HUES48 (cell line): ENCODE measurements at regions not wholly inside any gene's neighbourhood (a gene's known extent, or its start where the extent isn't known, plus 50 kb on each side); places are given as distances from the start of the nearest gene placed in this dataset.

ENCODE experiments used
- H3K27ac ChIP-seq: one replicate; pipeline ENCODE4 v1.7.0; 2013; ENCODE audit warnings: low read depth, low read length, inconsistent platforms
- H3K27me3 ChIP-seq: 2 replicates; pipeline ENCODE4 v1.6.1; 2013; ENCODE audit warnings: mild to moderate bottlenecking, low read length; ENCODE audit not compliant: control insufficient read depth, insufficient read depth
- H3K36me3 ChIP-seq: 2 replicates; pipeline ENCODE4 v1.6.1; 2013; ENCODE audit warnings: low read length; ENCODE audit not compliant: control insufficient read depth, insufficient read depth
- H3K4me1 ChIP-seq: 2 replicates; pipeline ENCODE4 v1.6.1; 2013; ENCODE audit warnings: mild to moderate bottlenecking, low read length; ENCODE audit not compliant: control insufficient read depth, insufficient read depth
- H3K4me3 ChIP-seq: 2 replicates; pipeline ENCODE4 v1.5.1; 2013; ENCODE audit warnings: mild to moderate bottlenecking, low read depth, low read length
- H3K9ac ChIP-seq: 2 replicates; pipeline ENCODE4 v1.6.1; 2013; ENCODE audit warnings: mild to moderate bottlenecking, low read depth, low read length, moderate library complexity
- H3K9me3 ChIP-seq: 2 replicates; pipeline ENCODE4 v1.6.1; 2013; ENCODE audit warnings: low read length; ENCODE audit not compliant: control insufficient read depth, insufficient read depth

GRCh38 chr12:28980436-28980835 lies 168.6 kb upstream of the FAR2 start:
- Histone ChIP-seq H3K27ac (no peak overlapping the region), H3K27me3 (no peaks in the 10 kb centered on the region), H3K4me1 (no peaks in the 10 kb centered on the region), H3K36me3 (no peaks in the 10 kb centered on the region), H3K9me3 (no peaks in the 10 kb centered on the region), H3K4me3 (no peak overlapping the region), H3K9ac (no peak overlapping the region)

GRCh38 chr12:28987538-28988324 lies 161.3 kb upstream of the FAR2 start:
- H3K9me3 ChIP-seq = no peaks in the 10 kb centered on the region
- H3K27ac ChIP-seq = no peak overlapping the region
- H3K36me3 ChIP-seq = no peaks in the 10 kb centered on the region
- no peak overlapping the region for H3K9ac ChIP-seq
- no peak overlapping the region for H3K4me3 ChIP-seq
- H3K27me3 ChIP-seq = no peaks in the 10 kb centered on the region
- no peaks in the 10 kb centered on the region for H3K4me1 ChIP-seq

DNA sequence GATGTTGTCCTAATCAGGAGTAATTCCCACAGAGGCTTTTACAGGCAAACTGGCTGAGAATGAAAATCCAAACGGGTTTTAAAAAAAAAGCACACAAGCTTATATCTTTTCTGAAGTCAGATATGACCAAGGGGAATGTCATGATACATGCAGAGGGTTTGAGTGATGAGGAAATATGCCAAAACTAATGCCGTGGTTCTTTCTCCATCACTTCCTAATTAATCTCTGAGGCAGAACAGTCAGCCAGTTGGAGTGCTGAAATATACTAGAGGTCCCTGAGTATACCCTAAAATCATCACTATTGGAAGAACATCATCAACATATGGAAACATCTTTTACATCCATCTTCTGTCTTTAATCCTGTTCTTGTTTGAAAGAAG lies 160.8 kb upstream of the FAR2 start:
- Histone ChIP-seq H3K4me1 (no peaks in the 10 kb centered on the region), H3K4me3 (no peak overlapping the region), H3K36me3 (no peaks in the 10 kb centered on the region), H3K9me3 (no peaks in the 10 kb centered on the region), H3K9ac (no peak overlapping the region), H3K27ac (no peak overlapping the region), H3K27me3 (no peaks in the 10 kb centered on the region)

DNA sequence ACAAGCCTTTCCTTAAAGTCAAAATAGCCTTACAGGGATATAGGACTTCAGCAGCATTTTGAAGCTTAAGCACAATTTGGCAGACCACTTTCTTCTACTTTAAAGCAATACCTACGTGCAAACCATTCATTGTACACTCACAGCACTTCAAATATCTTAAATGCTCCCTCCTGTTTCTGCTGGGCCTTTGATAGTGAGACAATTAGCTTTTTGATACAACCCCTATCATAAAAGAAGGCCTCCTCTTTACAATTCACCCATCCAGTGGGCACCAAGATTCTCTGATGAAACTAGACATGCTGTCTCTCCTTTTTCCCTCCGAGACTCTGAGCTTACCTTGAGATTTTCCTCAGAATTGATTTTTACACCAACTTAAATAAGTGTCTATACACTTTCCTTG lies 157.5 kb upstream of the FAR2 start:
- no peaks in the 10 kb centered on the region for H3K4me1 ChIP-seq
- no peaks in the 10 kb centered on the region for H3K27me3 ChIP-seq
- H3K4me3 ChIP-seq = no peak overlapping the region
- no peak overlapping the region for H3K27ac ChIP-seq
- H3K9ac ChIP-seq = no peak overlapping the region
- H3K36me3 ChIP-seq = no peaks in the 10 kb centered on the region
- no peaks in the 10 kb centered on the region for H3K9me3 ChIP-seq

DNA sequence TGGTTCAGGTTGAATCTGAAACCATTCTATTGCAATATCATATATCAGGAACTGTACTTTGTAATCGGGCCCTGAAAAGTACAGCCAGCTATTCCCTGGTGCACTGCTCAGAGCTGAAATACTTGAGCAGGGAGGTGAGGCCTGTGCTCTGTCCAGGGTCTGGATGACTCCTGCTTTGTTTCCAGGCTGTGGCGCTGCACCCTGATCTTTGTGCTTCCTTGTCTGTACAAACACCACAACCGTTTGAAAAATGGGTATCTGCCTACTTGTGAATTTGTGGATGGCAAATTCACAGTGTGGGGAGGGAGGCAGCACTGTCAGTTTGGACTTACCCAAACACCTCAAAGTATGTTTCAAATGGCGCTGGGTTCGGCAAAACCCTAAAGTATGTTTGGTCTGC lies 155.4 kb upstream of the FAR2 start:
- H3K9ac ChIP-seq = no peak overlapping the region
- no peaks in the 10 kb centered on the region for H3K4me1 ChIP-seq
- H3K36me3 ChIP-seq = no peaks in the 10 kb centered on the region
- no peaks in the 10 kb centered on the region for H3K9me3 ChIP-seq
- H3K4me3 ChIP-seq = no peak overlapping the region
- H3K27me3 ChIP-seq = no peaks in the 10 kb centered on the region
- no peak overlapping the region for H3K27ac ChIP-seq

GRCh38 chr12:28994179-28994715 lies 154.8 kb upstream of the FAR2 start:
- H3K36me3 ChIP-seq = no peaks in the 10 kb centered on the region
- H3K4me1 ChIP-seq = no peaks in the 10 kb centered on the region
- no peaks in the 10 kb centered on the region for H3K9me3 ChIP-seq
- H3K27ac ChIP-seq = no peak overlapping the region
- no peak overlapping the region for H3K4me3 ChIP-seq
- no peaks in the 10 kb centered on the region for H3K27me3 ChIP-seq
- H3K9ac ChIP-seq = no peak overlapping the region

DNA sequence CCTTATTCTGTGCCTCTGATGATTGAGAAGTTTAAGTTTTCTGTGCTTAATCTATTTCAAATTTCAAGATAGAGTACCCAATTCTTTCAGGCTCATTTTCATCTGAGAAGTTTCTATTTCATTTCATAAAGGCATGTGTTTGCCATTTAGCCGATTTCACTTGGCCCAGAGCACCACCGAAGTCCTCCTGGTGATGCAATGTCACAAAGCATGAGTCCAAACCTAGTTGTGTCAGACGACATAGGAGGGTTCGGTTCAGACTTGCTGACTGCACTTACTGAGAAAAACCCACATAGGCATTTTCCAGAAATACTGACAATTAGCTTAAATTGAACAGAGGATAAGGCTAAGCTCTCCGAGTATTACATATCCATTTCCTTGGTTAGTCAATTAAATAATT lies 152.4 kb upstream of the FAR2 start:
- Histone ChIP-seq H3K4me3 (no peak overlapping the region), H3K9me3 (no peaks in the 10 kb centered on the region), H3K36me3 (no peaks in the 10 kb centered on the region), H3K4me1 (no peaks in the 10 kb centered on the region), H3K27me3 (no peaks in the 10 kb centered on the region), H3K27ac (no peak overlapping the region), H3K9ac (no peak overlapping the region)

GRCh38 chr12:28998662-28999120 lies 150.4 kb upstream of the FAR2 start:
- no peaks in the 10 kb centered on the region for H3K9me3 ChIP-seq
- no peaks in the 10 kb centered on the region for H3K4me1 ChIP-seq
- no peaks in the 10 kb centered on the region for H3K27me3 ChIP-seq
- no peak overlapping the region for H3K9ac ChIP-seq
- no peaks in the 10 kb centered on the region for H3K36me3 ChIP-seq
- no peak overlapping the region for H3K4me3 ChIP-seq
- no peak overlapping the region for H3K27ac ChIP-seq

GRCh38 chr12:29004066-29004935 lies 144.8 kb upstream of the FAR2 start:
- H3K4me1 ChIP-seq = no peaks in the 10 kb centered on the region
- no peak overlapping the region for H3K9ac ChIP-seq
- H3K36me3 ChIP-seq = no peaks in the 10 kb centered on the region
- no peaks in the 10 kb centered on the region for H3K9me3 ChIP-seq
- H3K27me3 ChIP-seq = no peaks in the 10 kb centered on the region
- H3K27ac ChIP-seq = no peak overlapping the region
- H3K4me3 ChIP-seq = no peak overlapping the region

- H3K27me3 ChIP-seq = no peaks in the 10 kb centered on the region
- H3K4me1 ChIP-seq = no peaks in the 10 kb centered on the region
- H3K9me3 ChIP-seq = no peaks in the 10 kb centered on the region
- H3K36me3 ChIP-seq = no peaks in the 10 kb centered on the region
- H3K9ac ChIP-seq = no peak overlapping the region
- H3K4me3 ChIP-seq = no peak overlapping the region
- H3K27ac ChIP-seq = no peak overlapping the region
Observed at GRCh38 chr12:29004936-29005304, 144.2 kb upstream of the FAR2 start.

DNA sequence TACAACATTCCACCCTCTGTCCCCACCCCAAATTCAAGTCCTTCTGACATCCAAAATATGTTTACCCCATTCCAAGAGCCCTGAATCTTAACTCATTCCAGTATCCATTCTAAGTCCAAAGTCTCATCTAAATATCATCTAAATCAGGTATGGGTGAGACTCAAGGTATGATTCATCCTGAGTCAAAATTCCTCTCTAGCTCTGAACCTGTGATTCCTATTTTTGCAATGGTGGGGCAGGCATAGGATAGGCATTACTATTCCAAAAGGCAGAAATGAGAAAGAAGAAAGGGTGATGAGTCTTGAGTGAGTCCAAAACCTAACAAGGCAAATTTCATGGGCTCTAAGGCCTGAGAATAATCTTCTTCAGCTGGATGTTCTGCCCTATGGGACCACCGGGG lies 140.3 kb upstream of the FAR2 start:
- Histone ChIP-seq H3K27ac (no peak overlapping the region), H3K4me3 (no peak overlapping the region)

More for the DNA sequence above, 140.3 kb upstream of the FAR2 start:
- no peaks in the 10 kb centered on the region for H3K27me3 ChIP-seq
- H3K9ac ChIP-seq = no peak overlapping the region
- H3K4me1 ChIP-seq = no peaks in the 10 kb centered on the region
- no peaks in the 10 kb centered on the region for H3K9me3 ChIP-seq
- no peaks in the 10 kb centered on the region for H3K36me3 ChIP-seq
